H9 (cell line): ENCODE measurements at regions not wholly inside any gene's neighbourhood (a gene's known extent, or its start where the extent isn't known, plus 50 kb on each side); places are given as distances from the start of the nearest gene placed in this dataset.

Experiments used
- DNase-seq: peaks from one replicate; pipeline ENCODE4 v3.0.0-alpha.2; 2017
- H2AFZ ChIP-seq: one replicate; pipeline ENCODE4 v1.6.1; 2013; ENCODE audit warnings: mild to moderate bottlenecking, low read length, control low read depth, moderate library complexity
- H2AK5ac ChIP-seq: 2 replicates; pipeline ENCODE4 v1.6.1; 2013; ENCODE audit warnings: low read length, control low read depth, mixed read lengths; ENCODE audit not compliant: insufficient read length
- H2BK120ac ChIP-seq: one replicate; pipeline ENCODE4 v1.6.1; 2013; ENCODE audit warnings: low read depth, mild to moderate bottlenecking, low read length, control low read depth, inconsistent platforms; ENCODE audit not compliant: poor library complexity, severe bottlenecking
- H2BK12ac ChIP-seq: 2 replicates; pipeline ENCODE4 v1.6.1; 2013; ENCODE audit warnings: low read length, control low read depth, mixed read lengths, low read depth; ENCODE audit not compliant: insufficient read length
- H2BK15ac ChIP-seq: 2 replicates; pipeline ENCODE4 v1.6.1; 2013; ENCODE audit warnings: low read depth, low read length, control low read depth
- H2BK20ac ChIP-seq: one replicate; pipeline ENCODE4 v1.6.1; 2013; ENCODE audit warnings: low read depth, mild to moderate bottlenecking, low read length, control low read depth, inconsistent platforms; ENCODE audit not compliant: poor library complexity, severe bottlenecking
- H2BK5ac ChIP-seq: 2 replicates; pipeline ENCODE4 v1.6.1; 2013; ENCODE audit warnings: low read length, control low read depth, mixed read lengths; ENCODE audit not compliant: insufficient read length
- H3K14ac ChIP-seq: 2 replicates; pipeline ENCODE4 v1.6.1; 2013; ENCODE audit warnings: low read length, control low read depth; ENCODE audit not compliant: insufficient read depth
- H3K18ac ChIP-seq: 2 replicates; pipeline ENCODE4 v1.6.1; 2013; ENCODE audit warnings: low read depth, mild to moderate bottlenecking, mixed read lengths, low read length, control low read depth; ENCODE audit not compliant: insufficient read length
- H3K23ac ChIP-seq: 2 replicates; pipeline ENCODE4 v1.6.1; 2013; ENCODE audit warnings: low read length, control low read depth, mixed read lengths, low read depth; ENCODE audit not compliant: insufficient read length
- H3K23me2 ChIP-seq: 2 replicates; pipeline ENCODE4 v1.6.1; 2013; ENCODE audit warnings: low read depth, mild to moderate bottlenecking, mixed read lengths, low read length, control low read depth; ENCODE audit not compliant: insufficient read length, poor library complexity, severe bottlenecking
- H3K27ac ChIP-seq: 2 replicates; pipeline ENCODE4 v1.5.1; 2013; ENCODE audit warnings: low read length, control low read depth, mixed read lengths, low read depth; ENCODE audit not compliant: insufficient read length
- H3K27me3 ChIP-seq: 2 replicates; pipeline ENCODE4 v1.6.1; 2013; ENCODE audit warnings: low read length, control low read depth, inconsistent platforms; ENCODE audit not compliant: insufficient read depth
- H3K4ac ChIP-seq: 2 replicates; pipeline ENCODE4 v1.6.1; 2013; ENCODE audit warnings: low read depth, mild to moderate bottlenecking, control low read depth, inconsistent platforms, low read length, moderate library complexity
- H3K4me1 ChIP-seq: 2 replicates; pipeline ENCODE4 v1.6.1; 2013; ENCODE audit warnings: low read length, control low read depth, inconsistent platforms; ENCODE audit not compliant: insufficient read depth
- H3K4me2 ChIP-seq: 2 replicates; pipeline ENCODE4 v1.6.1; 2013; ENCODE audit warnings: low read length, control low read depth, mixed read lengths; ENCODE audit not compliant: insufficient read length, insufficient read depth
- H3K56ac ChIP-seq: 2 replicates; pipeline ENCODE4 v1.6.1; 2013; ENCODE audit warnings: low read depth, mild to moderate bottlenecking, mixed read lengths, low read length, control low read depth; ENCODE audit not compliant: insufficient read length
- H3K79me1 ChIP-seq: 2 replicates; pipeline ENCODE4 v1.6.1; 2013; ENCODE audit warnings: low read depth, mild to moderate bottlenecking, moderate library complexity, low read length, control low read depth, inconsistent platforms; ENCODE audit not compliant: insufficient read depth, poor library complexity, severe bottlenecking
- H3K79me2 ChIP-seq: 2 replicates; pipeline ENCODE4 v1.6.1; 2013; ENCODE audit warnings: low read length, control low read depth, inconsistent platforms; ENCODE audit not compliant: insufficient read depth
- H3K9ac ChIP-seq: 2 replicates; pipeline ENCODE4 v1.6.1; 2013; ENCODE audit warnings: low read length, control low read depth, mixed read lengths; ENCODE audit not compliant: insufficient read length; ENCODE audit errors: extremely low read depth
- H3K9me3 ChIP-seq: one replicate; pipeline ENCODE4 v1.6.1; 2013; ENCODE audit warnings: low read depth, low read length, inconsistent platforms; ENCODE audit not compliant: control insufficient read depth
- H3T11ph ChIP-seq: one replicate; pipeline ENCODE4 v1.6.1; 2013; ENCODE audit warnings: mild to moderate bottlenecking, low read length, control low read depth, inconsistent platforms
- H4K20me1 ChIP-seq: one replicate; pipeline ENCODE4 v1.6.1; 2013; ENCODE audit not compliant: control insufficient read depth, insufficient read length, insufficient read depth
- H4K5ac ChIP-seq: 2 replicates; pipeline ENCODE4 v1.6.1; 2013; ENCODE audit warnings: low read depth, mild to moderate bottlenecking, mixed read lengths, low read length, control low read depth; ENCODE audit not compliant: insufficient read length
- H4K8ac ChIP-seq: replicated peaks from 2 replicates; pipeline ENCODE4 v1.6.1; 2013; ENCODE audit warnings: low read length, control low read depth, mixed read lengths, low read depth; ENCODE audit not compliant: insufficient read length
- H4K91ac ChIP-seq: 2 replicates; pipeline ENCODE4 v1.6.1; 2013; ENCODE audit warnings: low read depth, mild to moderate bottlenecking, moderate library complexity, mixed read lengths, low read length, control low read depth; ENCODE audit not compliant: insufficient read length
- H3K27ac Mint-ChIP-seq, 3 experiments: 2 replicates in 2 of 3; 3 replicates in 1 of 3; pipeline ENCODE4 v1.8.0; 2020 to 2021; ENCODE audit warnings: mixed read lengths in 3 of 3, mild to moderate bottlenecking in 1 of 3, moderate library complexity in 1 of 3
- H3K27me3 Mint-ChIP-seq: 2 replicates; pipeline ENCODE4 v1.8.0; 2021; ENCODE audit warnings: low read depth, mild to moderate bottlenecking, moderate library complexity, mixed read lengths
- H3K36me3 Mint-ChIP-seq, 3 experiments: 2 replicates in 2 of 3; 3 replicates in 1 of 3; pipeline ENCODE4 v1.8.0; 2020 to 2021; ENCODE audit warnings: low read depth in 3 of 3, mixed read lengths in 3 of 3; ENCODE audit not compliant: insufficient read depth in 1 of 3
- H3K4me1 Mint-ChIP-seq, 2 experiments: 2 replicates each; pipeline ENCODE4 v1.8.0; 2020; ENCODE audit warnings: mixed read lengths in 2 of 2
- H3K4me3 Mint-ChIP-seq, 2 experiments: 2 replicates in 1 of 2; 3 replicates in 1 of 2; pipeline ENCODE4 v1.8.0; 2020 to 2021; ENCODE audit warnings: mild to moderate bottlenecking in 2 of 2, mixed read lengths in 2 of 2, moderate library complexity in 1 of 2
- H3K9me3 Mint-ChIP-seq, 2 experiments: 2 replicates in 1 of 2; 3 replicates in 1 of 2; pipeline ENCODE4 v1.8.0; 2020; ENCODE audit warnings: mild to moderate bottlenecking in 2 of 2, mixed read lengths in 2 of 2, moderate library complexity in 1 of 2
- CTCF ChIP-seq: fragments of 200-600 bp; sonication (generic); conservative IDR thresholded peaks from 3 replicates; pipeline ENCODE4 v1.8.0; 2021; ENCODE audit warnings: antibody characterized with exemption, mild to moderate bottlenecking
- WGBS: extraction: QIAGEN DNeasy Blood & Tissue Kit; methylation state at CpG from one replicate; pipeline ENCODE4 v1.1.7; 2013; ENCODE audit warnings: missing lambda C conversion rate, low lambda C conversion rate, mixed read lengths; ENCODE audit not compliant: insufficient read length; ENCODE audit errors: extremely low coverage; 5-methylcytosine and 5-hydroxymethylcytosine counted together

GRCh38 chr7:125246706-125247105, 317.1 kb upstream of the POT1 start:
- Histone ChIP-seq H2AK5ac (no peak overlapping the region), H2AFZ (no peak overlapping the region), H4K20me1 (no peaks in the 10 kb centered on the region), H3K9ac (no peak overlapping the region), H2BK120ac (no peak overlapping the region), H4K5ac (no peak overlapping the region), H2BK5ac (no peak overlapping the region), H3K4me1 (no peaks in the 10 kb centered on the region), H3K23me2 (no peaks in the 10 kb centered on the region), H3K4me2 (no peak overlapping the region), H3K27ac (no peak overlapping the region), H3K18ac (no peak overlapping the region), H2BK20ac (no peak overlapping the region), H3K14ac (no peak overlapping the region), H3T11ph (no peak overlapping the region), H3K79me2 (no peaks in the 10 kb centered on the region), H3K4ac (no peak overlapping the region), H2BK15ac (no peak overlapping the region), H4K8ac (no peak overlapping the region), H3K79me1 (no peaks in the 10 kb centered on the region), H4K91ac (no peak overlapping the region), H2BK12ac (no peak overlapping the region), H3K56ac (no peak overlapping the region), H3K27me3 (no peaks in the 10 kb centered on the region), H3K23ac (no peak overlapping the region), H3K9me3 (no peaks in the 10 kb centered on the region)
- TF ChIP-seq CTCF: no peak
- no peaks in the 10 kb centered on the region for H3K9me3 Mint-ChIP-seq
- no peak overlapping the region for H3K4me3 Mint-ChIP-seq
- no CpG with 5 or more reads among the region's 1 CpG for WGBS
- peak overlapping the region in 2 of 3 experiments; percentile 3 to 57; a peak in 2 of 7 replicates for H3K27ac Mint-ChIP-seq
- H3K27me3 Mint-ChIP-seq: no peaks in the 10 kb centered on the region
- H3K4me1 Mint-ChIP-seq: no peaks in the 10 kb centered on the region
- DNase-seq: no peak
- peaks cover 0 to 29% (median 0%) of the 10 kb centered on the region in 3 experiments; a peak in 2 of 7 replicates for H3K36me3 Mint-ChIP-seq
